ENCODE measurements at regions not wholly inside any gene's neighbourhood (a gene's known extent, or its start where the extent isn't known, plus 50 kb on each side); places are given as distances from the start of the nearest gene placed in this dataset.

- Mint-ChIP-seq H3K27ac (no peak overlapping the region), H3K27me3 (ENCODE audit: low read depth) (no peaks in the 10 kb centered on the region), H3K9me3 (no peaks in the 10 kb centered on the region), H3K4me3 (no peak overlapping the region), H3K4me1 (peaks cover 44% of the 10 kb centered on the region), H3K36me3 (no peaks in the 10 kb centered on the region)
- no peak for DNase-seq (ENCODE audit: low spot score in 2 of 2, unreplicated experiment in 2 of 2)
- TF ChIP-seq CTCF (IDR thresholded peaks at IDR 0.05; ENCODE audit: unreplicated experiment) = no peak
Measured at GRCh38 chr6:44051515-44051914, 75.7 kb downstream of the MRPL14 start.

- Mint-ChIP-seq H3K27ac (peak overlapping the region; percentile 51), H3K27me3 (ENCODE audit: low read depth) (no peaks in the 10 kb centered on the region), H3K4me3 (no peak overlapping the region), H3K36me3 (no peaks in the 10 kb centered on the region), H3K4me1 (peaks cover 41% of the 10 kb centered on the region), H3K9me3 (no peaks in the 10 kb centered on the region)
- TF ChIP-seq CTCF (IDR thresholded peaks at IDR 0.05; ENCODE audit: unreplicated experiment) = no peak
- no peak for DNase-seq (ENCODE audit: low spot score in 2 of 2, unreplicated experiment in 2 of 2)
Measured at GRCh38 chr6:44050872-44051505, 76.3 kb downstream of the MRPL14 start.

- no peak for DNase-seq (ENCODE audit: low spot score in 2 of 2, unreplicated experiment in 2 of 2)
- Mint-ChIP-seq H3K36me3 (no peaks in the 10 kb centered on the region), H3K4me3 (no peak overlapping the region), H3K27ac (peak overlapping the region; percentile 51), H3K9me3 (no peaks in the 10 kb centered on the region), H3K27me3 (ENCODE audit: low read depth) (no peaks in the 10 kb centered on the region), H3K4me1 (peaks cover 41% of the 10 kb centered on the region)
- TF ChIP-seq CTCF (IDR thresholded peaks at IDR 0.05; ENCODE audit: unreplicated experiment) = no peak
Measured at GRCh38 chr6:44049989-44050871, 77.0 kb downstream of the MRPL14 start.

- no peak overlapping the region for H3K4me3 Mint-ChIP-seq
- no peak for TF ChIP-seq CTCF (IDR thresholded peaks at IDR 0.05; ENCODE audit: unreplicated experiment)
- no peak overlapping the region for H3K27ac Mint-ChIP-seq
- no peak for DNase-seq (ENCODE audit: low spot score in 2 of 2, unreplicated experiment in 2 of 2)
- peaks cover 35% of the 10 kb centered on the region for H3K4me1 Mint-ChIP-seq
- no peaks in the 10 kb centered on the region for H3K9me3 Mint-ChIP-seq
- no peaks in the 10 kb centered on the region for H3K27me3 Mint-ChIP-seq (ENCODE audit: low read depth)
- H3K36me3 Mint-ChIP-seq = no peaks in the 10 kb centered on the region
Measured at GRCh38 chr6:44049163-44049988, 77.9 kb downstream of the MRPL14 start.

- Mint-ChIP-seq H3K4me3 (no peak overlapping the region), H3K36me3 (no peaks in the 10 kb centered on the region), H3K27me3 (ENCODE audit: low read depth) (no peaks in the 10 kb centered on the region), H3K27ac (no peak overlapping the region), H3K9me3 (no peaks in the 10 kb centered on the region), H3K4me1 (peaks cover 32% of the 10 kb centered on the region)
- no peak for DNase-seq (ENCODE audit: low spot score in 2 of 2, unreplicated experiment in 2 of 2)
- TF ChIP-seq CTCF (IDR thresholded peaks at IDR 0.05; ENCODE audit: unreplicated experiment) = no peak
Measured at GRCh38 chr6:44048277-44048676, 79.0 kb downstream of the MRPL14 start.
